ENCODE measurements at regions not wholly inside any gene's neighbourhood (a gene's known extent, or its start where the extent isn't known, plus 50 kb on each side); places are given as distances from the start of the nearest gene placed in this dataset.

DNA sequence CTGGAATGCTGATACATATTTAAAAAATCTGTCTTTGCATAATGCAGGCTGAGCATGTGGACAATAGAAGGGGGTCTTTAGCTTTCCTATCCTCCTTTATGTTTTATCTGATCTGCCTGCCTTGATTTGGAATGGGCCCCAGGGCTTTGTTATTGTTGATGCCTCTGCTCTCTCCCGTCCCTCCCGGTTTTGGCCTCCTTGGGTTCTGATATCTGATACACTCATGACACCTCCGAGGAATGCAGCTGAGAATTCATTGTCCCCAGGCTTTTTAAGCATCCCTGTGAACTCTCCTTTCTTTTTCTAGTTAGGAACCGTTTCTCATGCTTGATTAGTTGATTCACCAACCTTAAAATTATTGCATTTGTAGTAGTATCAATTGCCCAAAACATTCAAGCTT, 185.5 kb upstream of the RALGAPA2 start:
- TF ChIP-seq, protein P1, sequence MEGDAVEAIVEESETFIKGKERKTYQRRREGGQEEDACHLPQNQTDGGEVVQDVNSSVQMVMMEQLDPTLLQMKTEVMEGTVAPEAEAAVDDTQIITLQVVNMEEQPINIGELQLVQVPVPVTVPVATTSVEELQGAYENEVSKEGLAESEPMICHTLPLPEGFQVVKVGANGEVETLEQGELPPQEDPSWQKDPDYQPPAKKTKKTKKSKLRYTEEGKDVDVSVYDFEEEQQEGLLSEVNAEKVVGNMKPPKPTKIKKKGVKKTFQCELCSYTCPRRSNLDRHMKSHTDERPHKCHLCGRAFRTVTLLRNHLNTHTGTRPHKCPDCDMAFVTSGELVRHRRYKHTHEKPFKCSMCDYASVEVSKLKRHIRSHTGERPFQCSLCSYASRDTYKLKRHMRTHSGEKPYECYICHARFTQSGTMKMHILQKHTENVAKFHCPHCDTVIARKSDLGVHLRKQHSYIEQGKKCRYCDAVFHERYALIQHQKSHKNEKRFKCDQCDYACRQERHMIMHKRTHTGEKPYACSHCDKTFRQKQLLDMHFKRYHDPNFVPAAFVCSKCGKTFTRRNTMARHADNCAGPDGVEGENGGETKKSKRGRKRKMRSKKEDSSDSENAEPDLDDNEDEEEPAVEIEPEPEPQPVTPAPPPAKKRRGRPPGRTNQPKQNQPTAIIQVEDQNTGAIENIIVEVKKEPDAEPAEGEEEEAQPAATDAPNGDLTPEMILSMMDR (IDR thresholded peaks at IDR 0.05), result no peak
- TF ChIP-seq POLR2A (IDR thresholded peaks at IDR 0.05), result no peak

Measured in adrenal gland (tissue), 5 donors.